MCF 10A (cell line): ENCODE measurements at regions not wholly inside any gene's neighbourhood (a gene's known extent, or its start where the extent isn't known, plus 50 kb on each side); places are given as distances from the start of the nearest gene placed in this dataset.

Experiments
- BruUV-seq: library from RNA; stranded (reverse); fragments of 400-500 nt; replicated peaks from 2 replicates; lab custom pipeline; 2021; lab: Mats Ljungman, UMichigan
- CTCF ChIA-PET: fragments of 300-600 bp; sonication (Branson Sonifier 250); formaldehyde crosslinking; extraction: SDS; loops from one replicate; lab custom pipeline; 2021; ENCODE audit warnings: antibody characterized with exemption, inconsistent platforms; lab: Yijun Ruan, JAX
- POLR2A ChIA-PET: fragments of 300-600, 350-650 bp; sonication (Branson Sonifier 250); formaldehyde crosslinking; extraction: SDS; loops from one replicate; lab custom pipeline; 2020; ENCODE audit warnings: antibody characterized with exemption, inconsistent platforms; lab: Yijun Ruan, JAX
- DNase-seq: peaks from one replicate; pipeline ENCODE4 v3.0.0-alpha.2; 2018; ENCODE audit not compliant: unreplicated experiment
- H3K27ac Mint-ChIP-seq: one replicate; pipeline ENCODE4 v1.8.0; 2022; ENCODE audit warnings: mild to moderate bottlenecking, low read depth, mixed read lengths; ENCODE audit not compliant: unreplicated experiment
- H3K27me3 Mint-ChIP-seq: one replicate; pipeline ENCODE4 v1.8.0; 2022; ENCODE audit warnings: mixed read lengths; ENCODE audit not compliant: insufficient read depth, unreplicated experiment
- H3K36me3 Mint-ChIP-seq: one replicate; pipeline ENCODE4 v1.8.0; 2022; ENCODE audit warnings: mild to moderate bottlenecking, moderate library complexity, mixed read lengths; ENCODE audit not compliant: insufficient read depth, unreplicated experiment
- H3K4me1 Mint-ChIP-seq: one replicate; pipeline ENCODE4 v1.8.0; 2022; ENCODE audit warnings: mixed read lengths; ENCODE audit not compliant: insufficient read depth, unreplicated experiment
- H3K4me3 Mint-ChIP-seq: one replicate; pipeline ENCODE4 v1.8.0; 2022; ENCODE audit warnings: mild to moderate bottlenecking, moderate library complexity, mixed read lengths; ENCODE audit not compliant: unreplicated experiment
- H3K9me3 Mint-ChIP-seq: one replicate; pipeline ENCODE4 v1.8.0; 2022; ENCODE audit warnings: mixed read lengths; ENCODE audit not compliant: unreplicated experiment
- CTCF ChIP-seq: fragments of 200-600 bp; IDR thresholded peaks from one replicate; pipeline ENCODE4 v1.8.0; 2022; ENCODE audit warnings: antibody characterized with exemption, mild to moderate bottlenecking; ENCODE audit not compliant: unreplicated experiment
- intact Hi-C: fragments of 100-400 bp; cut with micrococcal nuclease; formaldehyde crosslinking; loops from 2 replicates; pipeline ENCODE4 v1.14.1; 2022

GRCh38 chr1:198465201-198466144 lies 75.0 kb downstream of the ATP6V1G3 start:
- POLR2A ChIA-PET = interaction anchor here (0.6 to 5.9 kb wide), 10 partner anchors 16 to 944 kb away, joined by 3 to 88 read pairs (median 4); partner anchors contain the start of gene NEK7
- H3K4me3 Mint-ChIP-seq = no peak overlapping the region

GRCh38 chr1:198463709-198464108 lies 76.8 kb downstream of the ATP6V1G3 start:
- DNase-seq = no peak
- Mint-ChIP-seq H3K36me3 (no peaks in the 10 kb centered on the region), H3K4me3 (no peak overlapping the region), H3K27ac (peak overlapping the region; percentile 74), H3K4me1 (peaks cover 32% of the 10 kb centered on the region), H3K27me3 (no peaks in the 10 kb centered on the region), H3K9me3 (peaks cover 8% of the 10 kb centered on the region)
- POLR2A ChIA-PET = interaction anchor here (0.7 to 5.9 kb wide), 18 partner anchors 9 to 400 kb away, joined by 3 to 88 read pairs (median 5); partner anchors contain the start of gene NEK7
- no peak for TF ChIP-seq CTCF
- intact Hi-C loops = loop anchor here (2.0 to 10.0 kb wide), 7 partner anchors 105 to 1061 kb away; partner anchors contain the start of gene DENND1B
- no TSS peak for BruUV-seq
- CTCF ChIA-PET = interaction anchor here (0.6 to 4.7 kb wide), 9 partner anchors 9 to 847 kb away, joined by 3 to 33 read pairs (median 7); no protein-coding TSS in a partner anchor

More at GRCh38 chr1:198465201-198466144, 75.0 kb downstream of the ATP6V1G3 start:
- H3K9me3 Mint-ChIP-seq = peaks cover 5% of the 10 kb centered on the region
- intact Hi-C loops = loop anchor here (1.0 to 10.0 kb wide), 15 partner anchors 107 to 945 kb away; partner anchors contain the start of gene DENND1B
- no TSS peak for BruUV-seq
- CTCF ChIA-PET = interaction anchor here (0.5 to 4.7 kb wide), 44 partner anchors 10 to 957 kb away, joined by 3 to 33 read pairs (median 4); partner anchors contain the start of gene NEK7
- H3K27ac Mint-ChIP-seq = peak overlapping the region; percentile 74
- peak; percentile 84 for TF ChIP-seq CTCF
- peak; percentile 79 for DNase-seq
- H3K27me3 Mint-ChIP-seq = no peaks in the 10 kb centered on the region
- H3K4me1 Mint-ChIP-seq = peaks cover 32% of the 10 kb centered on the region
- no peaks in the 10 kb centered on the region for H3K36me3 Mint-ChIP-seq

- Mint-ChIP-seq H3K9me3 (peaks cover 8% of the 10 kb centered on the region), H3K27ac (peak overlapping the region; percentile 74), H3K36me3 (no peaks in the 10 kb centered on the region), H3K4me3 (no peak overlapping the region), H3K27me3 (no peaks in the 10 kb centered on the region), H3K4me1 (peaks cover 27% of the 10 kb centered on the region)
- TF ChIP-seq CTCF = no peak
- CTCF ChIA-PET = interaction anchor here (0.8 to 4.7 kb wide), 5 partner anchors 11 to 373 kb away, joined by 3 to 33 read pairs (median 11); no protein-coding TSS in a partner anchor
- peak; percentile 82 for DNase-seq
- intact Hi-C loops = loop anchor here (5.0 to 10.0 kb wide), 3 partner anchors 188 to 1060 kb away; partner anchors contain the start of gene DENND1B
- POLR2A ChIA-PET = interaction anchor here (0.5 to 5.9 kb wide), 13 partner anchors 11 to 305 kb away, joined by 3 to 88 read pairs (median 5); partner anchors contain the start of gene NEK7
- no TSS peak for BruUV-seq
Measured at GRCh38 chr1:198462365-198463019, 78.0 kb downstream of the ATP6V1G3 start.
